ENCODE measurements at regions not wholly inside any gene's neighbourhood (a gene's known extent, or its start where the extent isn't known, plus 50 kb on each side); places are given as distances from the start of the nearest gene placed in this dataset.
A peak's percentile ranks its signal among the peaks of the same experiment; 100 is the strongest.

DNA sequence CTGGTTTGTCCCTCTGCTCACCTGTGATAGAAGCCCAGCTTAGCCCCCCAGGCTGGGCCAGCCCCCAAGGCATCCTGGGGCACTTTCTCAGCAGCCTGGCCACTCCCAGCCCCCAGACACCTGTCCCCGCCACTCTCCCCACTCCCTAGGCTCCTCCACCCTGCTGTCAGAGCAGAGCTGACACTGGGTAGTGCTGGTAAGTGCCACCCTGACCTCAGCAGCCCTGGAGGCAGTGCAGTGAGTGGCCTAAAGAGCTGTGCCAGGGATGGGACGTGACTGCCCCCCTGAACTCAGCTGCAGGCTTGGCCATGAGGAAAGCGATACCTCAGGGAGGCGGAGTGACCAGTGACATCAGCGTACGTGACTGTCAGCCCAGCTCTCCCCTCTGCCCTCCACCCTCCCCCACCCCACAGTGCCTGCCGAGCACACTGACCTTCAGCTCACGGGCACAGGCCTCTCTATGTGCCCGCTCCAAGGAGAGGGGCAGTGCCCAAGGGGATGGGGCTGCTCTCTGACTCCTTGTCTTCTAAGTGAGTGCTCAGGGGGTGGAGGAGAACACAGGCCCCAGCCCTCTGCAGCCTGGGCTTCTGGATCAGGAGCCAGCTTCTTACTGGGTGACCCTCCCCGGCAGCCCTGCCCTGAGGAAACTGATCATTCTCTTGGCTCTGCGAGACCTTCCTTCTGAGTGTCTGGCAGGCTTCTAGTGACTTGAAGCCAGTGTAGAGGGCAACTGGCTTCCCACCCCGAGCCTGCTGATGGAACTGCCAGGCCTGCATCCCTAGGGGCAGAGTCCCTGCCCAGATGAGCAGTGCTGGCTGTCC lies 172.7 kb downstream of the MRPL14 start (continued):
- TF ChIP-seq, protein P1, sequence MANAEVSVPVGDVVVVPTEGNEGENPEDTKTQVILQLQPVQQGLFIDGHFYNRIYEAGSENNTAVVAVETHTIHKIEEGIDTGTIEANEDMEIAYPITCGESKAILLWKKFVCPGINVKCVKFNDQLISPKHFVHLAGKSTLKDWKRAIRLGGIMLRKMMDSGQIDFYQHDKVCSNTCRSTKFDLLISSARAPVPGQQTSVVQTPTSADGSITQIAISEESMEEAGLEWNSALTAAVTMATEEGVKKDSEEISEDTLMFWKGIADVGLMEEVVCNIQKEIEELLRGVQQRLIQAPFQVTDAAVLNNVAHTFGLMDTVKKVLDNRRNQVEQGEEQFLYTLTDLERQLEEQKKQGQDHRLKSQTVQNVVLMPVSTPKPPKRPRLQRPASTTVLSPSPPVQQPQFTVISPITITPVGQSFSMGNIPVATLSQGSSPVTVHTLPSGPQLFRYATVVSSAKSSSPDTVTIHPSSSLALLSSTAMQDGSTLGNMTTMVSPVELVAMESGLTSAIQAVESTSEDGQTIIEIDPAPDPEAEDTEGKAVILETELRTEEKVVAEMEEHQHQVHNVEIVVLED (CRISPR knock-in tag; IDR thresholded peaks at IDR 0.05; ENCODE audit: borderline replicate concordance), result peak; percentile 55
- peak; percentile 55; the same call in 1 of the 2 replicates for TF ChIP-seq ZFP90 (CRISPR knock-in tag; IDR thresholded peaks at IDR 0.05; ENCODE audit: borderline replicate concordance)
- no peak for TF ChIP-seq MBD4 (IDR thresholded peaks at IDR 0.05; ENCODE audit: borderline replicate concordance, low read length)
- TF ChIP-seq ZNF761 (CRISPR knock-in tag; conservative IDR thresholded peaks at IDR 0.05), result 0 out of 2 replicates have a peak, but pooled peaks have one; percentile 30
- TF ChIP-seq, protein P2, sequence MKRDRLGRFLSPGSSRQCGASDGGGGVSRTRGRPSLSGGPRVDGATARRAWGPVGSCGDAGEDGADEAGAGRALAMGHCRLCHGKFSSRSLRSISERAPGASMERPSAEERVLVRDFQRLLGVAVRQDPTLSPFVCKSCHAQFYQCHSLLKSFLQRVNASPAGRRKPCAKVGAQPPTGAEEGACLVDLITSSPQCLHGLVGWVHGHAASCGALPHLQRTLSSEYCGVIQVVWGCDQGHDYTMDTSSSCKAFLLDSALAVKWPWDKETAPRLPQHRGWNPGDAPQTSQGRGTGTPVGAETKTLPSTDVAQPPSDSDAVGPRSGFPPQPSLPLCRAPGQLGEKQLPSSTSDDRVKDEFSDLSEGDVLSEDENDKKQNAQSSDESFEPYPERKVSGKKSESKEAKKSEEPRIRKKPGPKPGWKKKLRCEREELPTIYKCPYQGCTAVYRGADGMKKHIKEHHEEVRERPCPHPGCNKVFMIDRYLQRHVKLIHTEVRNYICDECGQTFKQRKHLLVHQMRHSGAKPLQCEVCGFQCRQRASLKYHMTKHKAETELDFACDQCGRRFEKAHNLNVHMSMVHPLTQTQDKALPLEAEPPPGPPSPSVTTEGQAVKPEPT (CRISPR knock-in tag; IDR thresholded peaks at IDR 0.05; ENCODE audit: low read depth), result 0 out of 2 replicates have a peak, but pooled peaks have one; percentile 21
- TF ChIP-seq, protein P3, sequence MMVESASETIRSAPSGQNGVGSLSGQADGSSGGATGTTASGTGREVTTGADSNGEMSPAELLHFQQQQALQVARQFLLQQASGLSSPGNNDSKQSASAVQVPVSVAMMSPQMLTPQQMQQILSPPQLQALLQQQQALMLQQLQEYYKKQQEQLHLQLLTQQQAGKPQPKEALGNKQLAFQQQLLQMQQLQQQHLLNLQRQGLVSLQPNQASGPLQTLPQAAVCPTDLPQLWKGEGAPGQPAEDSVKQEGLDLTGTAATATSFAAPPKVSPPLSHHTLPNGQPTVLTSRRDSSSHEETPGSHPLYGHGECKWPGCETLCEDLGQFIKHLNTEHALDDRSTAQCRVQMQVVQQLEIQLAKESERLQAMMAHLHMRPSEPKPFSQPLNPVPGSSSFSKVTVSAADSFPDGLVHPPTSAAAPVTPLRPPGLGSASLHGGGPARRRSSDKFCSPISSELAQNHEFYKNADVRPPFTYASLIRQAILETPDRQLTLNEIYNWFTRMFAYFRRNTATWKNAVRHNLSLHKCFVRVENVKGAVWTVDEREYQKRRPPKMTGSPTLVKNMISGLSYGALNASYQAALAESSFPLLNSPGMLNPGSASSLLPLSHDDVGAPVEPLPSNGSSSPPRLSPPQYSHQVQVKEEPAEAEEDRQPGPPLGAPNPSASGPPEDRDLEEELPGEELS (CRISPR knock-in tag; IDR thresholded peaks at IDR 0.05), result peak; percentile 32
- peak; percentile 59; the same call in 1 of the 2 replicates for TF ChIP-seq JUN (CRISPR knock-in tag; IDR thresholded peaks at IDR 0.05)
- TF ChIP-seq, protein P4, sequence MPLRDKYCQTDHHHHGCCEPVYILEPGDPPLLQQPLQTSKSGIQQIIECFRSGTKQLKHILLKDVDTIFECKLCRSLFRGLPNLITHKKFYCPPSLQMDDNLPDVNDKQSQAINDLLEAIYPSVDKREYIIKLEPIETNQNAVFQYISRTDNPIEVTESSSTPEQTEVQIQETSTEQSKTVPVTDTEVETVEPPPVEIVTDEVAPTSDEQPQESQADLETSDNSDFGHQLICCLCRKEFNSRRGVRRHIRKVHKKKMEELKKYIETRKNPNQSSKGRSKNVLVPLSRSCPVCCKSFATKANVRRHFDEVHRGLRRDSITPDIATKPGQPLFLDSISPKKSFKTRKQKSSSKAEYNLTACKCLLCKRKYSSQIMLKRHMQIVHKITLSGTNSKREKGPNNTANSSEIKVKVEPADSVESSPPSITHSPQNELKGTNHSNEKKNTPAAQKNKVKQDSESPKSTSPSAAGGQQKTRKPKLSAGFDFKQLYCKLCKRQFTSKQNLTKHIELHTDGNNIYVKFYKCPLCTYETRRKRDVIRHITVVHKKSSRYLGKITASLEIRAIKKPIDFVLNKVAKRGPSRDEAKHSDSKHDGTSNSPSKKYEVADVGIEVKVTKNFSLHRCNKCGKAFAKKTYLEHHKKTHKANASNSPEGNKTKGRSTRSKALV (CRISPR knock-in tag; IDR thresholded peaks at IDR 0.05), result no peak
- peak; percentile 22; the same call in 1 of the 2 replicates for TF ChIP-seq STAG1 (CRISPR knock-in tag; IDR thresholded peaks at IDR 0.05)
- TF ChIP-seq TMF1 (CRISPR knock-in tag; IDR thresholded peaks at IDR 0.05; ENCODE audit: low read depth), result peak; percentile 69; the same call in 1 of the 2 replicates
- TF ChIP-seq TBX2 (CRISPR knock-in tag; IDR thresholded peaks at IDR 0.05; ENCODE audit: borderline replicate concordance), result peak; percentile 26; the same call in 1 of the 2 replicates
- TF ChIP-seq ZBTB21 (CRISPR knock-in tag; IDR thresholded peaks at IDR 0.05), result 0 out of 2 replicates have a peak, but pooled peaks have one; percentile 19
- no peak for TF ChIP-seq MIER3 (CRISPR knock-in tag; IDR thresholded peaks at IDR 0.05; ENCODE audit: borderline replicate concordance)
- TF ChIP-seq ATF7 (IDR thresholded peaks at IDR 0.05), result no peak
- peak; percentile 94 for TF ChIP-seq ATF7 (CRISPR knock-in tag; IDR thresholded peaks at IDR 0.05)
- TF ChIP-seq SPEN (CRISPR knock-in tag; IDR thresholded peaks at IDR 0.05; ENCODE audit: low read depth), result peak; percentile 83; the same call in 1 of the 2 replicates
- peak in 1 of 2 experiments; percentile 71; a peak in 2 of 4 replicates for TF ChIP-seq POLR2A (IDR thresholded peaks at IDR 0.05; ENCODE audit: insufficient read depth in 1 of 2, low read depth in 2 of 2, low read length in 2 of 2)
